Dendritic cell treated with granulocyte-macrophage colony-stimulating factor and Interleukin-4, amounts not matched to agents 40 ng/mL and 50 ng/mL, for 4 days (primary cell): ENCODE measurements at regions not wholly inside any gene's neighbourhood (a gene's known extent, or its start where the extent isn't known, plus 50 kb on each side); places are given as distances from the start of the nearest gene placed in this dataset.

ENCODE experiments used
- H3K27ac Mint-ChIP-seq: one replicate; pipeline ENCODE4 v1.8.0; 2022; ENCODE audit warnings: mild to moderate bottlenecking, mixed read lengths
- H3K27me3 Mint-ChIP-seq: one replicate; pipeline ENCODE4 v1.8.0; 2022; ENCODE audit warnings: mild to moderate bottlenecking, mixed read lengths
- H3K36me3 Mint-ChIP-seq: one replicate; pipeline ENCODE4 v1.8.0; 2022; ENCODE audit warnings: low read depth, mixed read lengths
- H3K4me1 Mint-ChIP-seq: one replicate; pipeline ENCODE4 v1.8.0; 2022; ENCODE audit warnings: low read depth, mixed read lengths
- H3K4me3 Mint-ChIP-seq: one replicate; pipeline ENCODE4 v1.8.0; 2022; ENCODE audit warnings: mild to moderate bottlenecking, moderate library complexity, mixed read lengths
- H3K9me3 Mint-ChIP-seq: one replicate; pipeline ENCODE4 v1.8.0; 2022; ENCODE audit warnings: mixed read lengths
- intact Hi-C: fragments of 100-400 bp; cut with micrococcal nuclease; formaldehyde crosslinking; loops from one replicate; pipeline ENCODE4 v1.15.0; 2022

DNA sequence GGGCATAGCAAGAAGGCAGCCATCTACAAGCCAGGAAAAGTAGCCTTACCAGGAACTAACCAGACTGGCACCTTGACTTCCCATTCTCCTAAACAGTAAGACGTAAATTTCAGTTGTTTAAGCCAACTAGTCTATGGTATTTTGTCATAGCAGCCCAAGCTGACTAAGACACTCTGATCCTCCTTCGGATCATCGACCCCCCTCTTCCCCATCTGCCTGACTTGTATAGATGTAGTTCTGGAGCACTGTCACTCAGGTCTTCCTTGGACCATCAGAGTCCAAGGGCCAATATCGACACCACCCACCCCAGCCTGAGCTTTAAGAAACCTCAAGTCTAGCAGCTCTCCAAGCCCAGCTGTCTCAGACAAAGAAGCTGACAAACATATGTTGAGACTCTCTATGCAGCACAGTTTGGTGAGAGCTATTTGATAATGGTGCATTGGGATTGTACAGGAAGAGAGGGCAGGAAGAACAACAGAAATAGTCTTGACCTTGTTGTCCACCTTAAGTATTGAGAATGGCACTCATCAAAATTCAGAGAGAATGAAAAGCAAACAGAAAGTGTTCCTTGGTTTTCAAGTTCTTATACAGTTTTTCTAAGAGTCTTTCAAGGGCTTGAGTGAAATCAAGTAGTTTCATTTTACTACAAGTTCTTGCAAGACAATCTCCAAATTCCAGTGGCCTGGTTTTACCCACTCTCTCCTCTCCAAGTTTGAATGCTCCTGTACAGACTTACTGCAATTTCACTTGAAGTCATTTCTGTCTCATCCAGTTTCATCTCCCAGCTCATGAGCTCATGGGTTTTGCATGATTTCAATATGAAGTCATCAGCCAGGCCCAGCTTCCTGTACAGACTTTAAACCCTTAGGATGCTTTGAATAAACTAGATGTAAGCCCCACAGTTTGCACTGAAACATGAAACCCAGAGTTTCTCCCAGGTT lies 122.3 kb upstream of the RAI14 start:
- Mint-ChIP-seq H3K36me3 (no peaks in the 10 kb centered on the region), H3K27me3 (peaks cover 5% of the 10 kb centered on the region), H3K4me3 (no peak overlapping the region), H3K9me3 (no peaks in the 10 kb centered on the region), H3K4me1 (no peaks in the 10 kb centered on the region), H3K27ac (no peak overlapping the region)
- intact Hi-C loops: no loop called here

DNA sequence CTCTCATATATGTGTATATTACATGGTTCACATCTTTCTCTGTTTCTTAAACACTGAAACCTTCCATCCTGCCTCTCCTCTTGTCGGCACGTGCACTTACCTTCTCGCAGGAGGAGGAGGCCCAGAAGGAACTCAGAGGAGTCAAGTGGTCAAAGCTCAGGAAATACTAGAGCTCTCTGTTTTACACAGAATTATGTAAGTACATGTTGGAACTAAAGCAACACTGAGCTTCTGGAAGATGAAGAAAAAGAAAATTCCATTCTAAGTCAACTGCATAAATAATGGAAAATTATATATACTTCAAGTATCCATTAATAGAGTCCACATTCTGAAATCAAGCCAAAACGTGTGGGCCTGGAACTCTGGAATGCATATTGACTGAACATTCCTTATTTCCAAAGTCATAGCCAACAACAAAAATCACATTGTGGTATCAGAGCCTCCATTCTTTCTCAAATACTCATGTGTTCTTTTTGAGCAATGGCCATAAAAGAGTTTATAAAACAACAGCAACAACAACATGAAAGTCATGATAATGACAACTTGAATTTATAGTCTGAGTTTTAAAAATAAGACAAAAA lies 121.5 kb upstream of the RAI14 start:
- Mint-ChIP-seq H3K27ac (no peak overlapping the region), H3K27me3 (peaks cover 7% of the 10 kb centered on the region), H3K4me1 (no peaks in the 10 kb centered on the region), H3K4me3 (no peak overlapping the region), H3K36me3 (no peaks in the 10 kb centered on the region), H3K9me3 (no peaks in the 10 kb centered on the region)
- intact Hi-C loops: no loop called here

- no peak overlapping the region for H3K4me3 Mint-ChIP-seq
- no peak overlapping the region for H3K27ac Mint-ChIP-seq
- no peaks in the 10 kb centered on the region for H3K4me1 Mint-ChIP-seq
- intact Hi-C loops: no loop called here
- no peaks in the 10 kb centered on the region for H3K36me3 Mint-ChIP-seq
- H3K9me3 Mint-ChIP-seq: no peaks in the 10 kb centered on the region
- H3K27me3 Mint-ChIP-seq: peaks cover 10% of the 10 kb centered on the region
These were observed 120.7 kb upstream of the RAI14 start for GRCh38 chr5:34535433-34535832.

GRCh38 chr5:34535944-34536623 lies 120.0 kb upstream of the RAI14 start:
- H3K4me3 Mint-ChIP-seq: no peak overlapping the region
- peaks cover 10% of the 10 kb centered on the region for H3K27me3 Mint-ChIP-seq
- intact Hi-C loops: no loop called here
- H3K4me1 Mint-ChIP-seq: no peaks in the 10 kb centered on the region
- H3K27ac Mint-ChIP-seq: no peak overlapping the region
- no peaks in the 10 kb centered on the region for H3K9me3 Mint-ChIP-seq
- H3K36me3 Mint-ChIP-seq: no peaks in the 10 kb centered on the region

DNA sequence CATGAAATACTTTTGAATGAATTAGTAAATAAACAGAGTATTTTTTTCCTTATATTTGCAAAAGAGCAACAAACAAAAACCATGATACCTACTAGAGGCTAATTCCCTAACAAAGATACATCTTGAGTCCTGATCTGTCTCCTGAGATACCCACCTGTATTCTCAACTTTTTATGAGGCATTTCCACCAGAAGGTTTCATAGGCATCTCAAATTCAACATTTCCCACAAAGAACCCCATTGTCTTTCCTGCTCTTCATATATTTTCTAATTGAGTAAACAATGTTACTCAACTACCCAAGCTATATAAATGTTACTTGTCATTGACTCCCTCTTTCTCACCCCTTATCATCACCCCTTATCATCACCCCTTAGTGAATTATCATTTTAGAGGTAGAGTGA lies 119.4 kb upstream of the RAI14 start:
- intact Hi-C loops: no loop called here
- H3K36me3 Mint-ChIP-seq: no peaks in the 10 kb centered on the region
- H3K4me3 Mint-ChIP-seq: no peak overlapping the region
- H3K27me3 Mint-ChIP-seq: peaks cover 10% of the 10 kb centered on the region
- no peaks in the 10 kb centered on the region for H3K9me3 Mint-ChIP-seq
- H3K27ac Mint-ChIP-seq: no peak overlapping the region
- H3K4me1 Mint-ChIP-seq: no peaks in the 10 kb centered on the region

GRCh38 chr5:34538026-34538672 lies 118.0 kb upstream of the RAI14 start:
- Mint-ChIP-seq H3K27ac (no peak overlapping the region), H3K36me3 (no peaks in the 10 kb centered on the region), H3K27me3 (peaks cover 10% of the 10 kb centered on the region), H3K9me3 (no peaks in the 10 kb centered on the region), H3K4me3 (no peak overlapping the region), H3K4me1 (no peaks in the 10 kb centered on the region)
- intact Hi-C loops: loop anchor here (2.0 kb wide), 1 partner anchor 51 kb away; no protein-coding TSS in a partner anchor

DNA sequence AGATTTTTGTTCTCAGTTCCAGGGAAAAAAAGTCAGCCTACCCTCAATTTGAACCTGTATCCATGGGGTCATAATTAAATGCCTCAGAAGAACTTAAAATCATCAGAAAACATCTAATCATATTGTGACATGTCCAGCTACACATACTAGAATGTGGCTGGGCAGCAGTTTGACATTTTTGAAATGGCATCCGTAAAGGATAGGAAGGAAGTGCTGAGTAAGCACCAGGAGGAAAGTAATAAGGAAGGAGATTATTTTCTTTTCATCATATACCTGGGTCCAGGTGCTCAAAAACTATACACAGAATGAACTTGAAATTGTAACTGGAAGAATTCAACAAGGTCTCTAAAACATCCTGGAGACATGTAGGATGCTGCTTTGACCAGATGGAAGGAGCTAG lies 116.9 kb upstream of the RAI14 start:
- peaks cover 10% of the 10 kb centered on the region for H3K27me3 Mint-ChIP-seq
- H3K36me3 Mint-ChIP-seq: no peaks in the 10 kb centered on the region
- intact Hi-C loops: loop anchor here (2.0 kb wide), 1 partner anchor 52 kb away; no protein-coding TSS in a partner anchor
- H3K27ac Mint-ChIP-seq: no peak overlapping the region
- peaks cover 10% of the 10 kb centered on the region for H3K9me3 Mint-ChIP-seq
- H3K4me3 Mint-ChIP-seq: no peak overlapping the region
- no peaks in the 10 kb centered on the region for H3K4me1 Mint-ChIP-seq

GRCh38 chr5:34541067-34541466 lies 115.1 kb upstream of the RAI14 start:
- H3K27me3 Mint-ChIP-seq: peaks cover 4% of the 10 kb centered on the region
- intact Hi-C loops: no loop called here
- no peaks in the 10 kb centered on the region for H3K36me3 Mint-ChIP-seq
- H3K4me3 Mint-ChIP-seq: no peak overlapping the region
- H3K4me1 Mint-ChIP-seq: no peaks in the 10 kb centered on the region
- H3K27ac Mint-ChIP-seq: no peak overlapping the region
- peaks cover 27% of the 10 kb centered on the region for H3K9me3 Mint-ChIP-seq

DNA sequence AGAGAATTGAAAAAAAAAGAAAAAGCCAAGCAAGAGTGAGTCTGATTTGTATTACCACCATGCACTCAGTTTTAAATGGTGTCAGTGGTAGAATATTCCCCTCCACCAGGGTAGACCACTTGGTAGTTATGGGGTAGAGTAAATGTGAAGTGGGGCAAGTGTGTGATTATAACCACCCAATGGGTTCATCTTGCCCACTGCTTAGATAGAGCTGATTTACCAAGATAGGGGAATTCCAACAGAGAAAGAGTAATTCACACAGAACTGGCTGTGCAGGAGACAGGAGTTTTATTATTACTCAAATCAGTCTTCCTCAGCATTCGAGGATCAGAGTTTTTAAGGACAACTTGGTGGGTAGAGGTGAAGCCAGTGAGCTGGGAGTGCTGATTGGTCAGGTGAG lies 113.3 kb upstream of the RAI14 start:
- Mint-ChIP-seq H3K27ac (no peak overlapping the region), H3K27me3 (peaks cover 4% of the 10 kb centered on the region), H3K36me3 (no peaks in the 10 kb centered on the region), H3K4me3 (no peak overlapping the region), H3K9me3 (peaks cover 40% of the 10 kb centered on the region), H3K4me1 (no peaks in the 10 kb centered on the region)
- intact Hi-C loops: no loop called here

DNA sequence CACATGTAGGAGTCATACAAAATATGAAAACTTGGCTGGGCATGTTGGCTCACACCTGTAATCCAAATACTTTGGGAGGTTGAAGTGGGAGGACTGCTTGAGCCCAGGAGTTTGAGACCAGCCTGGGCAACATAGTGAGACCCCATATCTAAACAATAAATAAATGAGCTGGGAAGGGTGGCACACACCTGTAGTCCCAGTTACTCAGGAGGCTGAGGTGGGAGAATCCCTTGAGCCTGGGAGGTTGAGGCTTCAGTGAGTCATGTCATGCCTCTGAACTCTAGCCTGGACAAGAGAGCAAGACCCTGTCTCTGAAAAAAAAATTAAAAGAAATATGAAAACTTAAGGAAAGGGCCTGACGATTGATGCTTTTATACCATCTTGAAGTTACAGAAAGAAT lies 112.4 kb upstream of the RAI14 start:
- H3K27me3 Mint-ChIP-seq: peaks cover 4% of the 10 kb centered on the region
- H3K9me3 Mint-ChIP-seq: peaks cover 40% of the 10 kb centered on the region
- no peak overlapping the region for H3K4me3 Mint-ChIP-seq
- H3K27ac Mint-ChIP-seq: no peak overlapping the region
- H3K36me3 Mint-ChIP-seq: no peaks in the 10 kb centered on the region
- intact Hi-C loops: no loop called here
- H3K4me1 Mint-ChIP-seq: no peaks in the 10 kb centered on the region

DNA sequence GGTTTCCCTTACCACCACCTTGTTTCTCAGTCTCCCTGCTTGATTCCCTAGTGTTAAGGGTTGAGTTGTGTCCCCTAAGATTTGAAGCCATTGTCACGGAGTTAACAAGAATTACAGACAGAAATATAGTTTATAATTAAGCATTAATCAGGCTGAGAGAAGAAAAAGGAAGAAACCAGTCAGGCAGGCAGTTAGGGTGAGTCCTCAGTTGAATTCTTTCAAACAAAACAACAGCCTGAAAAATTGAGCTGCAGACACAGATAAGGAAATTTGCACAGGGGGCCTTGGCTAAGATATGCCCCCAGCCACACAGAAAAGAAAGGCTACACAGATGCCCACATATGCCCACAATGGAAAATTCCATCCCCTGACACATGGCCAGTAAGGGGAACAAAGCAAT lies 111.7 kb upstream of the RAI14 start:
- no peaks in the 10 kb centered on the region for H3K36me3 Mint-ChIP-seq
- intact Hi-C loops: no loop called here
- no peaks in the 10 kb centered on the region for H3K4me1 Mint-ChIP-seq
- peaks cover 40% of the 10 kb centered on the region for H3K9me3 Mint-ChIP-seq
- no peak overlapping the region for H3K27ac Mint-ChIP-seq
- H3K4me3 Mint-ChIP-seq: no peak overlapping the region
- peaks cover 4% of the 10 kb centered on the region for H3K27me3 Mint-ChIP-seq

DNA sequence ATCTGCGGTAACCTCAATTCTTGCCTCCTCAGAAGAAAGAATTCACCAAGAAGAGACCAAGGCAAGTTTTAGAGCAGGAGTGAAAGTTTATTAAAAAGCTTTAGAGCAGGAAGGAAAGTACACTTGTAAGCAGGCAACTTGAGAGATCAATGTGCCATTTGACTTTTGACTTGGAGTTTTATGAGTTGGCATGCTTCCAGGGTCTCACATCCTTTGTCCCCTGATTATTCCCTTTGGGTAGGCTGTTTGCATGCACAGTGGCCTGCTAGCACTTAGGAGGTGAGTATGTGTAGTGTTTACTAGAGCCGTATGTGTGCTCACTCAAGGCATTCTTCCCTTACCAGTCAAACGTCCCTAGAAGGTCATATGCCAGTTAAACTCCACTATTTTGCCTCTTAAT lies 111.0 kb upstream of the RAI14 start:
- peaks cover 40% of the 10 kb centered on the region for H3K9me3 Mint-ChIP-seq
- intact Hi-C loops: no loop called here
- no peak overlapping the region for H3K4me3 Mint-ChIP-seq
- no peaks in the 10 kb centered on the region for H3K4me1 Mint-ChIP-seq
- no peak overlapping the region for H3K27ac Mint-ChIP-seq
- H3K36me3 Mint-ChIP-seq: no peaks in the 10 kb centered on the region
- H3K27me3 Mint-ChIP-seq: peaks cover under 1% of the 10 kb centered on the region

DNA sequence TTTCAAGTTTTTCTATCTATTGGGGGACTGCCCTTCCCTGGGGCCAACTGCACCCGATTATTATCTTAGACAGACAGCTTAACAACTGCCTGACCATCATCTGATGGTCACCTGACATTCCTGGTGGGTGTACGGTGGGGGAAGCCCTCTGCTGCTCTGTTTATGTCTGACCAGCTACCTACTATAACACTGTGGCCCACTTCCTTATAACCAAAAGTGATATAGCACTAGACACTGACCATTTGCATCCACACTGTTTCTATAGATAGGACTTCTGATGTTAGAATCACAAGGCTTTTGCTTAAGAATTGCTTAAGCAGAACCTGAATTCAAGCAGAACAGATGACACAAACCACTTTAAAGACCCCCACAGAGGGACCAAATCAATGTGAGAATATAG lies 110.5 kb upstream of the RAI14 start:
- Mint-ChIP-seq H3K36me3 (no peaks in the 10 kb centered on the region), H3K4me3 (no peak overlapping the region)

More for the DNA sequence above, 110.5 kb upstream of the RAI14 start:
- intact Hi-C loops: no loop called here
- H3K4me1 Mint-ChIP-seq: no peaks in the 10 kb centered on the region
- peaks cover 40% of the 10 kb centered on the region for H3K9me3 Mint-ChIP-seq
- H3K27me3 Mint-ChIP-seq: no peaks in the 10 kb centered on the region
- H3K27ac Mint-ChIP-seq: no peak overlapping the region
